ENCODE measurements at regions not wholly inside any gene's neighbourhood (a gene's known extent, or its start where the extent isn't known, plus 50 kb on each side); places are given as distances from the start of the nearest gene placed in this dataset.

- TF ChIP-seq EP300 (IDR thresholded peaks at IDR 0.05), result no peak
- no peak for TF ChIP-seq POLR2A (IDR thresholded peaks at IDR 0.05)
Observed at GRCh38 chr22:22431271-22432220, 77.0 kb downstream of the ZNF280B start.

All from ovary (tissue), 1 donor.